Thoracic aorta (tissue), 2 donors: ENCODE measurements at regions not wholly inside any gene's neighbourhood (a gene's known extent, or its start where the extent isn't known, plus 50 kb on each side); places are given as distances from the start of the nearest gene placed in this dataset.

Experiments used
- ATAC-seq: fragments of 150-250 bp; one replicate; pipeline ENCODE4 v1.8.0; 2017; ENCODE audit warnings: low read depth; ENCODE audit not compliant: insufficient number of reproducible peaks, low FRiP score
- DNase-seq: peaks from one replicate; pipeline ENCODE4 v3.0.0-alpha.2; 2020; ENCODE audit warnings: low spot score
- H3K27ac ChIP-seq, 2 donors: fragments of 200-600 bp; sonication (generic); 1 replicate in 1 of 2; 2 replicates in 1 of 2; pipeline ENCODE4 v1.5.1; 2016; ENCODE audit warnings: mild to moderate bottlenecking in 2 of 2, moderate library complexity in 2 of 2
- H3K27me3 ChIP-seq: fragments of 200-600 bp; sonication (generic); replicated peaks from 2 replicates; pipeline ENCODE4 v1.6.0; 2016; ENCODE audit warnings: mild to moderate bottlenecking; ENCODE audit not compliant: insufficient read depth
- H3K36me3 ChIP-seq: fragments of 200-600 bp; sonication (generic); one replicate; pipeline ENCODE4 v1.5.1; 2016
- H3K4me1 ChIP-seq, 2 donors: fragments of 200-600 bp; sonication (generic); 1 replicate in 1 of 2; 2 replicates in 1 of 2; pipeline versions ENCODE4 v1.5.1 to v1.6.0; 2016; ENCODE audit warnings: low read depth in 2 of 2, mild to moderate bottlenecking in 1 of 2; ENCODE audit not compliant: control insufficient read depth in 1 of 2
- H3K4me3 ChIP-seq: fragments of 200-600 bp; sonication (generic); 2 replicates; pipeline ENCODE4 v1.5.1; 2016; ENCODE audit warnings: mild to moderate bottlenecking
- H3K9me3 ChIP-seq: fragments of 200-600 bp; sonication (generic); 2 replicates; pipeline ENCODE4 v1.5.1; 2016
- TF ChIP-seq, protein P1 (sequence below): fragments of 200-600 bp; sonication (generic); IDR thresholded peaks from one replicate; pipeline ENCODE4 v1.5.1; 2019; ENCODE audit warnings: antibody characterized with exemption

DNA sequence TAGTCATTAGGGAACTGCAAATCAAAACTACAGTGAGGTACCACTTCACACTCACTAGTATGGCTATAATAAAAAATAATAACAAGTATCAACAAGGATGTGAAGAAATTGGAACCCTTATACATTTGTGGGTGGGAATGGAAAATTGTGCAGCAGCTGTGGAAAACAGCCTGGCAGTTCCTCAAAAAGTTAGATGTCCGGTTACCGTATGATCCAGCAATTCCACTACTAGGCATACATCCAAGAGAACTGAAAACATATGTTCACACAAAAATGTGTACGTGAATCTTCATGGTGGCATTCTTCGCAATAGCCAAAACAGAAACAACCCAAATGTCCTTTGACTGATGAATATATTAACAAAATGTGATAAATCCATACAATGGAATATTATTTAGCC lies 187.9 kb upstream of the LYSMD4 start:
- ATAC-seq: no peak
- H3K36me3 ChIP-seq: no peaks in the 10 kb centered on the region
- H3K27ac ChIP-seq: no peak overlapping the region
- H3K9me3 ChIP-seq: no peaks in the 10 kb centered on the region
- peaks cover 3 to 5% of the 10 kb centered on the region in 2 donors for H3K4me1 ChIP-seq
- no peak overlapping the region for H3K4me3 ChIP-seq
- no peak for DNase-seq
- TF ChIP-seq, protein P1, sequence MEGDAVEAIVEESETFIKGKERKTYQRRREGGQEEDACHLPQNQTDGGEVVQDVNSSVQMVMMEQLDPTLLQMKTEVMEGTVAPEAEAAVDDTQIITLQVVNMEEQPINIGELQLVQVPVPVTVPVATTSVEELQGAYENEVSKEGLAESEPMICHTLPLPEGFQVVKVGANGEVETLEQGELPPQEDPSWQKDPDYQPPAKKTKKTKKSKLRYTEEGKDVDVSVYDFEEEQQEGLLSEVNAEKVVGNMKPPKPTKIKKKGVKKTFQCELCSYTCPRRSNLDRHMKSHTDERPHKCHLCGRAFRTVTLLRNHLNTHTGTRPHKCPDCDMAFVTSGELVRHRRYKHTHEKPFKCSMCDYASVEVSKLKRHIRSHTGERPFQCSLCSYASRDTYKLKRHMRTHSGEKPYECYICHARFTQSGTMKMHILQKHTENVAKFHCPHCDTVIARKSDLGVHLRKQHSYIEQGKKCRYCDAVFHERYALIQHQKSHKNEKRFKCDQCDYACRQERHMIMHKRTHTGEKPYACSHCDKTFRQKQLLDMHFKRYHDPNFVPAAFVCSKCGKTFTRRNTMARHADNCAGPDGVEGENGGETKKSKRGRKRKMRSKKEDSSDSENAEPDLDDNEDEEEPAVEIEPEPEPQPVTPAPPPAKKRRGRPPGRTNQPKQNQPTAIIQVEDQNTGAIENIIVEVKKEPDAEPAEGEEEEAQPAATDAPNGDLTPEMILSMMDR: no peak
- no peaks in the 10 kb centered on the region for H3K27me3 ChIP-seq

DNA sequence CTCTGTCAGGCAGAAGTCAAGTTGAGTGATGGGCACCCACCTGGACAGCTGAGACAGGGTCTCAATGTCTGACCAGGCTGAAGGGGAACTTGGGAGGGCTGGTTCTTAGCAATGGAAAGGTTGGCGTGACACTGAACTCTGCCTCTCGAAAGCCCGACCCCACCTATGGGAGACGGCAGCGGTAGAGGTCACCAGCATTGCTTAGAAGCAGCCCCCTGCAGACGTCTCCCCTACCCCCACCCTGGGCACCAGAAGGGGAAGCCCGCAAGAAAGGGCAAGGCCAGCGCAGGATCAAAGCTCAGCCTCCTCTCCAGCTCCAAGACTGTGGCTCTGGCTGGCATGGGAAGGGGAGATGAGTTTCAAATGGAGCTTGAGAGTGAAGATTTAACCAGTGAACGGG lies 184.8 kb upstream of the LYSMD4 start:
- H3K36me3 ChIP-seq: no peaks in the 10 kb centered on the region
- no peak overlapping the region for H3K27ac ChIP-seq
- DNase-seq: no peak
- TF ChIP-seq, protein P1: no peak
- H3K4me1 ChIP-seq: no peaks in the 10 kb centered on the region
- no peaks in the 10 kb centered on the region for H3K27me3 ChIP-seq
- no peak for ATAC-seq
- no peaks in the 10 kb centered on the region for H3K9me3 ChIP-seq
- no peak overlapping the region for H3K4me3 ChIP-seq

DNA sequence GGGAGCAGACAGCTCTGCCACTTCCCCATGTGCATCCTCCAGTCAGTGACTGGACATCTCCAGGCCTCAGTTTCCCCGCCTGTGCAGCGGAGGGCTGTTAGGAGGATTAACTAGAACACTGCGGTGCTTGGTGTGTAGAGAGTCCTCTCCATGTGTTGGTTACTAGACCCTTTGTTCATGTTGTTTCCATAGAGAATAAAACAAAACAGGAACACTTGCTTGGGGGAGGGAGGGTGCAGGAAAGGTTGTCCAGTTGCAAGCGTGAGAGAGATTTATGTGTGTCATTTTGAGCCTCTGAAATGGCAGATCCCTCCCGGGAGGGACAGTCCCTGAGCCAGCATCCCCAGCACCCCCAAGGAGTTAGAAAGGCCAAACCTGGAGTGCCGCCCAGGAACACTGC lies 184.0 kb upstream of the LYSMD4 start:
- Histone ChIP-seq H3K27ac (no peak overlapping the region), H3K4me3 (no peak overlapping the region), H3K9me3 (no peaks in the 10 kb centered on the region), H3K36me3 (no peaks in the 10 kb centered on the region), H3K4me1 (no peaks in the 10 kb centered on the region), H3K27me3 (no peaks in the 10 kb centered on the region)
- TF ChIP-seq, protein P1: no peak
- DNase-seq (no peak), ATAC-seq (no peak)

DNA sequence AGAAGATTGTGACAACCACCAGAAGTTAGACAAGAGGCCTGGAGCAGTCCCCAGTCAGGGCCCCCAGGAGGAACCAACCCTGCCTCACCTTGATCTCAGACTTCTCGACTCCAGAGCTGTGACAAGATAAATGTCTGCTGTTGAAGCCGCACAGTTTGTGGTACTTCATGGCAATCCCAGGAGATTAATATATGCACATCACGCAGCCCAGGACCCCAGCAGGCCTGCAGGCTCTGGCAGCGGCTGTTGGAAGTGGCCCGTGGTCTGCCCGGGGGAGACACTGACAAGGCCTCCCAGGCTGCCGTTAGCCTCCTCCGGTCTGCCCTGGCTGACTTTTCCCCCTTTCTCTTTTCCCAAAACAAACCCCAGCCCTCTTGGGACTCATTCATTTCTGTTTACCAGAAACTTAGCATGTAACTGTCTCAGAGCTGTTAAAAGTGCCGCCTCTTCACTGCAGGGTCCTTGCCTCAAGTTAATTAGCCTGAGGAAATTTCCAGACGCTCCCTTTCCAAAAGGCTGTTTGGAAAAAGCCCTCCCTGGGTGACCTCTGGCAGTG lies 183.5 kb upstream of the LYSMD4 start:
- Histone ChIP-seq H3K9me3 (no peaks in the 10 kb centered on the region), H3K27me3 (no peaks in the 10 kb centered on the region), H3K4me1 (no peaks in the 10 kb centered on the region), H3K36me3 (no peaks in the 10 kb centered on the region), H3K4me3 (no peak overlapping the region), H3K27ac (no peak overlapping the region)
- ATAC-seq: no peak
- no peak for DNase-seq
- TF ChIP-seq, protein P1: no peak

DNA sequence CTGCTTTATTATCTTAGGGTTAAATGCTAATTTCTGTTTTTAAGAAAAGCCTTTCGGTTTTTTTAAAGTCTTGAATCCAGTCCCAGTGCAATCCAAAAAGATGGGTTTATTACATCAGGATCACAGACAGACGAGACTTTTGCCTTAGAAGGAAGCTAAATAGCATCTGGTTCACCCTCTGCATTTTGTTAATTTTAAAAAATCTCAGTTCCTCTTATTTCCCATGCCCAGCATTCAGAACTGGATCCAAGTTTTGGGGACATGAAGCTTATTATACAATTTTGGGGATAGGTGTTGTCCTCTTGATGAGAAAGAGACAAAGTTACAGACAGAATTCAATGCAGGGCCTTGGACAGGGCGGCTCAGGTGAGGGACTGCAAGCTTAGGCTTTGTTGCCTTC lies 181.5 kb upstream of the LYSMD4 start:
- Histone ChIP-seq H3K36me3 (no peaks in the 10 kb centered on the region), H3K9me3 (no peaks in the 10 kb centered on the region), H3K27me3 (no peaks in the 10 kb centered on the region), H3K4me1 (no peaks in the 10 kb centered on the region), H3K4me3 (no peak overlapping the region), H3K27ac (no peak overlapping the region)
- TF ChIP-seq, protein P1: no peak
- DNase-seq (no peak), ATAC-seq (no peak)
